Kidney epithelial cell (primary cell): ENCODE measurements at regions not wholly inside any gene's neighbourhood (a gene's known extent, or its start where the extent isn't known, plus 50 kb on each side); places are given as distances from the start of the nearest gene placed in this dataset.

Experiments used
- DNase-seq: peaks from one replicate; pipeline ENCODE4 v3.0.0-alpha.2; 2010; ENCODE audit warnings: low read depth
- H3K27me3 ChIP-seq: 2 replicates; pipeline ENCODE4 v1.6.0; 2011; ENCODE audit warnings: low read length; ENCODE audit not compliant: control insufficient read depth, insufficient read depth
- H3K36me3 ChIP-seq: 2 replicates; pipeline ENCODE4 v1.5.1; 2011; ENCODE audit warnings: low read length; ENCODE audit not compliant: control insufficient read depth, insufficient read depth
- H3K4me3 ChIP-seq: 2 replicates; pipeline ENCODE4 v1.5.1; 2011; ENCODE audit warnings: low read depth, mild to moderate bottlenecking, control low read depth, low read length
- CTCF ChIP-seq: IDR thresholded peaks from 2 replicates; pipeline ENCODE4 v1.5.1; 2011; ENCODE audit warnings: mild to moderate bottlenecking, moderate library complexity, low read length, control low read depth, inconsistent platforms; ENCODE audit not compliant: insufficient read depth, poor library complexity, severe bottlenecking

- Histone ChIP-seq H3K27me3 (no peaks in the 10 kb centered on the region), H3K36me3 (no peaks in the 10 kb centered on the region), H3K4me3 (no peak overlapping the region)
- TF ChIP-seq CTCF, result no peak
- no peak for DNase-seq
Observed at GRCh38 chr1:219266524-219266923, 92.8 kb downstream of the LYPLAL1 start.

GRCh38 chr1:219265026-219265515 is 91.4 kb downstream of the LYPLAL1 start:
- TF ChIP-seq CTCF, result no peak
- H3K36me3 ChIP-seq, result no peaks in the 10 kb centered on the region
- no peak for DNase-seq
- H3K27me3 ChIP-seq, result no peaks in the 10 kb centered on the region
- H3K4me3 ChIP-seq, result no peak overlapping the region

- no peak for TF ChIP-seq CTCF
- Histone ChIP-seq H3K36me3 (no peaks in the 10 kb centered on the region), H3K27me3 (no peaks in the 10 kb centered on the region), H3K4me3 (no peak overlapping the region)
- DNase-seq, result no peak
Observed at GRCh38 chr1:219264561-219264960, 90.9 kb downstream of the LYPLAL1 start.
